ENCODE measurements at regions not wholly inside any gene's neighbourhood (a gene's known extent, or its start where the extent isn't known, plus 50 kb on each side); places are given as distances from the start of the nearest gene placed in this dataset.
"Not testable (repeated sequence)": the region's sequence is repeated elsewhere in the genome, so short reads cannot be mapped to it uniquely, and the experiment has no call there.

GRCh38 chr6:150456466-150456865 is 87.7 kb downstream of the IYD start:
- DNase-seq = no peak

DNA sequence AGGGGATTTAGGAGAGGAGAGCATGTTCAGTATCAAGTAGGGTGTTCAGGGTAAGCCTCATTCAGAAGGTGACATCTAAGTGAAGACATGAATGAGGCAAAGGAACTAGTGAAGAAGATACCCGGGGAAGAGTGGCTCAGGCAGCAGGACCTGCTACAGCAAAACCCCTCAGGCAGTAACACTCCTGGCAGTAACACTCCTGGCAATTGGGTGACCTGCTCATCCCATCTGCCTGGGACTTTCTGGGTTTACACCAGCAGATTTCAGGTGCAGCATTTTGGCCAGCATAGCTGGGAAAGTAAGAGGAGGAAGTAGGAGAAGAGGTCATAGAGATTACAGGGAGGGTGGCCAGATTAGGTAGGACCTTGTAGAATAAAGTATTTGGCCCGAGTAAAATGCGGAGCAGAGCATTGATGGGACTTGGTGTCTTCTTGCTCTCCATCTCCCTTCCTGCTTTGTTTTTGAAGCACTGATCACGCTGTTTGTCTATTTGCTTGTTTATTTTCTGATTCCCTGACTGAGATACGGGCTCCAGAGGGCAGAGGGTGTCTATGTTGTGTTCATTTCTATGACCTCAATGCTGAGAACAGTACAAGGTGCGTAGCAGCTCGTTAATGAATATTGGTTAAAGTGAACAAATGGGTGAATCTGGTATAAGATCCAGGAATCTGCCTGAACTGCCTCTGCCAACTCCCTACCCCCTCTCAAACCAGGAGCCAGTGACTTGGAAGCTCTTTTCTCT is 88.3 kb downstream of the IYD start:
- DNase-seq = no peak

GRCh38 chr6:150458579-150458978 is 89.8 kb downstream of the IYD start:
- DNase-seq = no peak

DNA sequence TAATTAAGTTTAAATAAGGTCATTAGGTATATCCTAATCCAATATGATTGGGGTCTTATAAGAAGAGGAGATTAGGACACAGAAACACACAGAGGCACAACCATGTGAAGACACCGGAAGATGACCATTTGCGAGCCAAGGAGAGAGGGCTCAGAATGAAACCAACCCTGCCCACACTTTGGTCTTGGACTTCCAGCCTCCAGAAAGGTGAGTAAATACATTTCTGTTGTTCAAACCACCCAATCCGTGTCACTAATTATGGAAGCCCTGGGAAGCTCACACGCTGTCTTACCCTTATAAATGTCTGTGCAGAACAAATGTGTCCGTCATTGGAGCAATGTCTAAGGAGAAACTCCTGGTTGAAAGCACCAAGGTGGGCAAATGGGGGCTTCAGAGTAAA is 95.0 kb downstream of the IYD start:
- no peak for DNase-seq

- no peak for DNase-seq
Measured at GRCh38 chr6:150464966-150465365, 96.2 kb downstream of the IYD start.

- DNase-seq = no peak
Measured at GRCh38 chr6:150465610-150466009, 96.8 kb downstream of the IYD start.

- no peak for DNase-seq
Measured at GRCh38 chr6:150466196-150466595, 97.4 kb downstream of the IYD start.

DNA sequence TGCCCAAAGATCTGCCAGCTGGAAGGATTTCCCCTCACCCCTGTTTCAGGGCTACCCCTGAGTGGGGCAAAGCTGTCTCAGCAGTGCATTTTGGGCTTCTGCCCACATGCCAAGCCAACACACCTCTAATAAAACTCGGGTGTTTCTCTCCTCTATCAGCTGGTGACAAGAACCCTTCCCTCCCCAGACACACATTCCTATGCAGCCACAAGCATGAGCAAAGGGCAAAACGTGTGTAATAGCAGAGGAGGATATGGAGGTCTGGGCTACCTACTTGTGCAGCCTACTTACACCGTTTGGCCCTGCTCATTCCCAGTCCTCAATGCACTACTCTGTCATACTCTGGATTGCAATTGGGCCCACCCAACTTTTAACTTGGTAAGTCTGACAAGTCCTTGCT is 101.3 kb downstream of the IYD start:
- DNase-seq = no peak

- DNase-seq = no peak
Measured at GRCh38 chr6:150470960-150471665, 102.3 kb downstream of the IYD start.

GRCh38 chr6:150478656-150479545 is 110.1 kb downstream of the IYD start:
- no peak for DNase-seq

DNA sequence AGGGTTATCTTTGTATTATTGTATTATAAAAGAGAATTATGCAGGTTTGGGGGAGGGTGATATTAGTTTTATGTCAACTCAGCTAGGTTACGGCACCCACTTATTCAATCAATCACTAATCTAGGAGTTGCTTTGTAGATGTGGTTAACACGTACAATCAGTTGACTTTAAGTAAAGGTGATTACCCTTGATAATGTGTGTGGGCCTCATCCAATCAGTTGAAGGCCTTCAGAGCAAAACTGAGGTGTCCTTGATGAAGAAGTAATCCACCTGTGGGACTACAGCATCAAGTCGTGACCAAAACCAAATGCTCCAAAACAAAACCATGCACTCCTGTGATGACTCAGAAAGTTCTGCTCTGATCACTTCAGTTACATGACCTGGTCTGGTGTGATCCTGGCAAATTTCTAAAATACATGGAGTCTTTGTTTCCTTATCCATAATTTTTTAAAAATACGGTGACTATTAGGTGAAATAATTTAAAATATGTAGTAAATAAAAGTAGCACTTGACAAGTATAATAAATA is 114.1 kb downstream of the IYD start:
- DNase-seq = no peak

DNA sequence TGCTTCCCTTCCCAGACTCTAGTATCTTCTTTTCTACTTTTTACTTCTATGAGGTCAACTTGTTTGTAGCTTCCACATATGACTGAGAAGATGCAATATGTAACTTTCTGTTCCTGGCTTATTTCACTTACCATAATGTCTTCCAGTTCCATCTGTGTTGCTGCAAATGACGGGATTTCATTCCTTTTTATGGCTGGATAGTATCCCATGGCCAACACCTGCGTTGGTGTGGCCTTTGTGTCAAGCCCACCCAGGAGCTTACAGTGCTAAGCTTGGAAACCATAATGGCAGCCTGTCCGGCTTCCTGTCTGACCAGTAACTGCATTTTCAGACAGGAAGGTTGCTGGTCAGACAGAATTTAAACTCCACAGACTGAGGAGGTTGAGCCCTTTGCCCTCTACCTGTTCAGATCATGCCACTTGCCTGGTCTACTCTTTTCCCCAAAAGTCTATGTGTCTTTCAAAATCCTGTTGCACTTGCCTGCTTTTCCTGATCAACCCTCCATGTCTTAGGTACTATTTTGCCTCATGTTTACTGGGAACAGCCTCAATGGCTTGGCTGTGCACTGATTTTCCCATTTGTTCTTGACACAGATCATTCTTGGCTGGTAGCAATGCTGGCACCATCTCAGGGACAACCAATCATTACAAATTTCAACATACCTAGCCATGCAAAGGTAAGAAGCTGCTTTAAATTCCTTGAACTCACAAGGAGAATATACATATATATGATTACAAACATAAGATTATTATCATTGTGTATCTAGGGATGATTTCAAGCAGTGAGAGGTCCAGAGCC is 114.3 kb upstream of the PLEKHG1 start:
- no peak for DNase-seq

DNA sequence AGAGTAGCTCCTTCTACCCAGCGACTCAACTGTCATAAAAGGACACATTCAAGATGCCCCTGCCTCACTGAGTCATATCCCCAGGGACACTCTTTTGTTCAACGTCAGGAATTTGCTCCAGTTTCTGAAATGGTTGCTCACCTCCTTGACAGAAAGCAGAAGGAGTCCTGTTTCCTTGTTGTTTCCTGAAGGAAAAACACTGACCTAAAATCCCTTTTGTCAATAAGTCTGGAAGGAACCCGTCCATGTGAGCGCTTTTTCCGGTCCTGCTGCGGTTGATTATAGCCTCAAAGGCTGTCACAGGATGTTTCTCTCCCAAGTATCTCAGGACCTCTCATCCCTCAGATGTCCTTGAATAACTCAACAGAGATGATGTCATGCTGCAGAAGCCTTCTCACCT is 113.6 kb upstream of the PLEKHG1 start:
- DNase-seq = no peak

GRCh38 chr6:150490586-150490985 is 109.1 kb upstream of the PLEKHG1 start:
- DNase-seq = no peak

GRCh38 chr6:150491131-150491810 is 108.4 kb upstream of the PLEKHG1 start:
- peak; percentile 12 for DNase-seq

GRCh38 chr6:150491811-150492172 is 107.9 kb upstream of the PLEKHG1 start:
- no peak for DNase-seq

DNA sequence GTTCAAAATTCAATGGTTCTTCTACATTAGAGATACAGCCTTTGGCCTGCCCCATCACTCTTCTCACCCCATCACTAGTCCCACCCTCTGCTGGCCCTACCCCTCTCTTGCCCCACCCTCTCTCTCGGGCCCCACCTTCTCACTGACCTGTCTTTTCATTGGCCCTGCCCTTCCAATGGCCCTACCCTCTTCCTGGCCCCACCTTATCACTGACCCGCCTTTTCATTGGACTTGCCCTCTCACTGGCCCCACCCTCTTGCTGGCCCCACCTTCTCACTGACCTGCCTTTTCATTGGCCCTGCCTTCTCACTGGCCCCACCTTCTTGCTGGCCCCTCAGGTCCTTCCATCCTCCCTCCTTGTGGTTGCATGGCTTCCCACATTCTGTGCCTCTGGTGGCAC is 107.2 kb upstream of the PLEKHG1 start:
- no peak for DNase-seq

- DNase-seq = no peak
Measured at GRCh38 chr6:150492941-150493340, 106.7 kb upstream of the PLEKHG1 start.

GRCh38 chr6:150493552-150493951 is 106.1 kb upstream of the PLEKHG1 start:
- DNase-seq = not testable (repeated sequence)

DNA sequence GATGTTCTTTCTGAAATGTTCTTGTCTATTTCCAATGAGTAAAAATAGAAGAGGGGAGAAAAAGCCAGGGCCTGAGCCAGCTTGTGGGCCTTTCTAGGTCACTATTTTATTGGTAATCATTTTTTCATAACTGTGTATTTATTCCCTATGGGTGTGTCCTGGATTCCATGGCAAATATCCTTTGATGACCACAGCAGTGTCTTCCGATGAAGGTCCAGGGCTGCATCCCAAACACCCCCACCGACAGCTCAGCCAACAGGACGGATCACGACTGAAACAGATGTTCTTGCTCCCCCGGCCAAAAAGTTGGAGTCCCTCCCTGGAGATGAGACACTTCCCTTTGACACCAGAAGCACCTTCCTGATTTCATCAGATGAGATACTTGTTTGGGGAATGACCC is 105.4 kb upstream of the PLEKHG1 start:
- DNase-seq = no peak

- no peak for DNase-seq
Measured at GRCh38 chr6:150495126-150495525, 104.6 kb upstream of the PLEKHG1 start.

- no peak for DNase-seq
Measured at GRCh38 chr6:150496629-150497028, 103.1 kb upstream of the PLEKHG1 start.

All from stimulated activated CD4-positive, alpha-beta T cell treated with anti-CD3 and anti-CD28 coated beads, Interleukin-15, amount 100 ng/mL, for 24 hours (primary cell).